HepG2 (cell line): ENCODE measurements at regions not wholly inside any gene's neighbourhood (a gene's known extent, or its start where the extent isn't known, plus 50 kb on each side); places are given as distances from the start of the nearest gene placed in this dataset.

ENCODE experiments used
- ATAC-seq: fragments of 200-7000 bp; cut with Tn5 transposase; 3 replicates; pipeline ENCODE4 v1.9.1; 2020; ENCODE audit warnings: mild to moderate bottlenecking, moderate library complexity
- BruUV-seq: library from RNA; stranded (reverse); fragments of 400-500 nt; replicated peaks from 2 replicates; lab custom pipeline; 2021; lab: Mats Ljungman, UMichigan
- CTCF ChIA-PET: fragments of 300-600 bp; formaldehyde crosslinking; extraction: SDS; loops from one replicate; lab custom pipeline; 2021; ENCODE audit warnings: low total read pairs, inconsistent platforms, low intra/inter-chr PET ratio; lab: Yijun Ruan, JAX
- POLR2A ChIA-PET: fragments of 350-600 bp; sonication (Branson Sonifier 250); formaldehyde crosslinking; loops from one replicate; lab custom pipeline; 2020; ENCODE audit warnings: antibody characterized with exemption, inconsistent platforms; lab: Yijun Ruan, JAX
- DNase-seq: peaks from one replicate; pipeline ENCODE4 v3.0.0-alpha.2; 2015; ENCODE audit warnings: low spot score
- FAIRE-seq: peaks from 3 replicates; lab custom pipeline; 2011; peaks lifted over from hg19 to GRCh38; lab: Jason Lieb, UNC
- H2AFZ ChIP-seq: one replicate; pipeline ENCODE4 v1.6.1; 2011; ENCODE audit warnings: low read length, inconsistent platforms
- H3K27ac ChIP-seq: fragments of 300-600 bp; 3 replicates; pipeline ENCODE4 v1.8.0; 2011; ENCODE audit warnings: mixed run types, mild to moderate bottlenecking, mixed read lengths, low read length, inconsistent platforms; ENCODE audit not compliant: insufficient read depth; ENCODE audit errors: extremely low read length
- H3K27me3 ChIP-seq, 2 experiments: fragments of 200-600 bp in 1 of 2; 2 replicates in 1 of 2; 3 replicates in 1 of 2; pipeline versions ENCODE4 v1.6.0 to v1.8.0; 2011; ENCODE audit warnings: low read length in 2 of 2, mild to moderate bottlenecking in 2 of 2, moderate library complexity in 2 of 2, inconsistent platforms in 1 of 2; ENCODE audit not compliant: insufficient read depth in 2 of 2, control insufficient read depth in 1 of 2
- H3K36me3 ChIP-seq, 2 experiments: fragments of 200-600 bp in 1 of 2; replicated peaks in 1 of 2; 2 replicates in 1 of 2; 3 replicates in 1 of 2; pipeline versions ENCODE4 v1.5.1 to v1.8.0; 2011; ENCODE audit warnings: low read length in 2 of 2, inconsistent platforms in 1 of 2; ENCODE audit not compliant: insufficient read depth in 2 of 2, control insufficient read depth in 1 of 2
- H3K4me1 ChIP-seq: 2 replicates; pipeline ENCODE4 v1.5.1; 2012; ENCODE audit warnings: low read length, inconsistent platforms; ENCODE audit not compliant: insufficient read depth
- H3K4me2 ChIP-seq: 2 replicates; pipeline ENCODE4 v1.6.0; 2011; ENCODE audit warnings: low read depth, low read length, inconsistent platforms
- H3K4me3 ChIP-seq, 3 experiments: fragments of 200-600 bp in 1 of 3; sonication (generic), shearing (Covaris generic) in 1 of 3; replicated peaks in 1 of 3; 2 replicates each; pipeline ENCODE4 v1.5.1; 2011 to 2016; ENCODE audit warnings: low read length in 3 of 3, inconsistent platforms in 2 of 3, low read depth in 2 of 3, mild to moderate bottlenecking in 2 of 3, control low read depth in 1 of 3, mixed read lengths in 1 of 3; ENCODE audit not compliant: insufficient read depth in 1 of 3
- H3K79me2 ChIP-seq: one replicate; pipeline ENCODE4 v1.6.1; 2011; ENCODE audit warnings: low read length, inconsistent platforms; ENCODE audit not compliant: insufficient read depth
- H3K9ac ChIP-seq: 2 replicates; pipeline ENCODE4 v1.6.0; 2011; ENCODE audit warnings: mild to moderate bottlenecking, low read depth, low read length, inconsistent platforms; ENCODE audit not compliant: insufficient read depth
- H3K9me3 ChIP-seq: 2 replicates; pipeline ENCODE4 v1.5.1; 2012; ENCODE audit warnings: mild to moderate bottlenecking, low read length
- H4K20me1 ChIP-seq: 2 replicates; pipeline ENCODE4 v1.6.0; 2011; ENCODE audit warnings: inconsistent platforms, mild to moderate bottlenecking, low read length, moderate library complexity; ENCODE audit not compliant: insufficient read depth
- BRD4 ChIP-seq: sonication (generic); formaldehyde crosslinking; IDR thresholded peaks from 2 replicates; pipeline ENCODE4 v1.4.0; 2020; ENCODE audit warnings: missing genetic modification reagents
- FOXA1 ChIP-seq, 2 experiments: fragments of 450-650 bp in 1 of 2; sonication (generic) in 1 of 2; formaldehyde crosslinking in 1 of 2; IDR thresholded peaks; 2 replicates each; pipeline versions ENCODE4 v1.4.0 to v1.6.1; 2016 to 2020; ENCODE audit warnings: missing genetic modification reagents in 1 of 2
- NRL ChIP-seq: sonication (generic); formaldehyde crosslinking; IDR thresholded peaks from 2 replicates; pipeline ENCODE4 v1.5.0; 2020; ENCODE audit warnings: missing genetic modification reagents, mild to moderate bottlenecking, moderate library complexity, borderline replicate concordance
- POLR2A ChIP-seq, 2 experiments: IDR thresholded peaks; 2 replicates each; pipeline ENCODE4 v1.6.1; 2011; ENCODE audit warnings: low read depth in 2 of 2, low read length in 2 of 2, mild to moderate bottlenecking in 1 of 2, moderate library complexity in 1 of 2; ENCODE audit not compliant: insufficient read depth in 1 of 2
- RERE ChIP-seq: IDR thresholded peaks from 2 replicates; pipeline ENCODE4 v1.6.1; 2016; ENCODE audit warnings: low read depth, missing genetic modification reagents, missing compliant biosample characterization
- SRF ChIP-seq: IDR thresholded peaks from 2 replicates; pipeline ENCODE4 v1.6.1; 2011; ENCODE audit warnings: mild to moderate bottlenecking, low read depth, low read length, moderate library complexity
- U2AF1 ChIP-seq: fragments of 200-400 bp; formaldehyde crosslinking; optimal IDR thresholded peaks from 2 replicates; pipeline ENCODE3; 2017; ENCODE audit warnings: mild to moderate bottlenecking, low read depth, low read length
- ZBTB42 ChIP-seq: sonication (generic); formaldehyde crosslinking; IDR thresholded peaks from 2 replicates; pipeline ENCODE4 v1.5.0; 2020; ENCODE audit warnings: mild to moderate bottlenecking, missing genetic modification reagents
- ZNF136 ChIP-seq: sonication (generic); formaldehyde crosslinking; IDR thresholded peaks from 2 replicates; pipeline ENCODE4 v1.8.1; 2022; ENCODE audit warnings: low read depth, mild to moderate bottlenecking, moderate library complexity, missing genetic modification reagents
- WGBS: methylation state at CpG from one replicate; pipeline ENCODE4 v1.1.6; 2017; ENCODE audit warnings: low lambda C conversion rate; 5-methylcytosine and 5-hydroxymethylcytosine counted together
- in situ Hi-C: cut with HindIII; loops from 2 replicates; pipeline ENCODE4 v1.10.0; 2017; ENCODE audit warnings: low pct_unique_long_range_greater_than_20kb; ENCODE audit not compliant: extremely low pct_ligation_motif_present
- intact Hi-C: fragments of 100-400 bp; cut with micrococcal nuclease; formaldehyde crosslinking; loops from one replicate; pipeline ENCODE4 v1.10.0; 2022; ENCODE audit not compliant: unreplicated experiment
- TF ChIP-seq, protein P1 (sequence below): sonication (generic); formaldehyde crosslinking; IDR thresholded peaks from 2 replicates; pipeline ENCODE4 v1.8.1; 2023; ENCODE audit warnings: mild to moderate bottlenecking, inconsistent platforms, moderate library complexity, missing genetic modification reagents, borderline replicate concordance
- TF ChIP-seq, protein P2 (sequence below): sonication (generic); formaldehyde crosslinking; IDR thresholded peaks from 2 replicates; pipeline ENCODE4 v1.5.0; 2020; ENCODE audit warnings: mild to moderate bottlenecking, missing genetic modification reagents, moderate library complexity
- TF ChIP-seq, protein P3 (sequence below): sonication (generic); formaldehyde crosslinking; IDR thresholded peaks from 2 replicates; pipeline ENCODE4 v1.4.0; 2020; ENCODE audit warnings: mild to moderate bottlenecking, low read depth, missing genetic modification reagents

- no peak overlapping the region for H3K27ac ChIP-seq
- no peaks in the 10 kb centered on the region for H3K36me3 ChIP-seq
- H3K4me2 ChIP-seq, result no peak overlapping the region
- ChIA-PET CTCF (no interaction called here), POLR2A (no interaction called here)
- 9% methylated on average over 18 of the region's 19 CpGs for WGBS
- no peak overlapping the region for H3K4me3 ChIP-seq
- DNase-seq (no peak), ATAC-seq (peak; percentile 71), FAIRE-seq (no peak)
- no peak overlapping the region for H3K9ac ChIP-seq
- peaks cover 6 to 34% of the 10 kb centered on the region in 2 experiments for H3K27me3 ChIP-seq
- H2AFZ ChIP-seq, result no peak overlapping the region
- H3K9me3 ChIP-seq, result no peaks in the 10 kb centered on the region
- no peaks in the 10 kb centered on the region for H4K20me1 ChIP-seq
- BruUV-seq, result no TSS peak
- in situ Hi-C loops, result no loop called here
- H3K4me1 ChIP-seq, result no peaks in the 10 kb centered on the region
- intact Hi-C loops, result no loop called here
- no peaks in the 10 kb centered on the region for H3K79me2 ChIP-seq
- TF ChIP-seq, protein P1, sequence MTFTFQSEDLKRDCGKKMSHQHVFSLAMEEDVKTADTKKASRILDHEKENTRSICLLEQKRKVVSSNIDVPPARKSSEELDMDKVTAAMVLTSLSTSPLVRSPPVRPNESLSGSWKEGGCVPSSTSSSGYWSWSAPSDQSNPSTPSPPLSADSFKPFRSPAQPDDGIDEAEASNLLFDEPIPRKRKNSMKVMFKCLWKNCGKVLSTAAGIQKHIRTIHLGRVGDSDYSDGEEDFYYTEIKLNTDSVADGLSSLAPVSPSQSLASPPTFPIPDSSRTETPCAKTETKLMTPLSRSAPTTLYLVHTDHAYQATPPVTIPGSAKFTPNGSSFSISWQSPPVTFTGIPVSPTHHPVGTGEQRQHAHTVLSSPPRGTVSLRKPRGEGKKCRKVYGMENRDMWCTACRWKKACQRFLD, result no peak
- peak; percentile 87 for TF ChIP-seq SRF
- TF ChIP-seq, protein P2, sequence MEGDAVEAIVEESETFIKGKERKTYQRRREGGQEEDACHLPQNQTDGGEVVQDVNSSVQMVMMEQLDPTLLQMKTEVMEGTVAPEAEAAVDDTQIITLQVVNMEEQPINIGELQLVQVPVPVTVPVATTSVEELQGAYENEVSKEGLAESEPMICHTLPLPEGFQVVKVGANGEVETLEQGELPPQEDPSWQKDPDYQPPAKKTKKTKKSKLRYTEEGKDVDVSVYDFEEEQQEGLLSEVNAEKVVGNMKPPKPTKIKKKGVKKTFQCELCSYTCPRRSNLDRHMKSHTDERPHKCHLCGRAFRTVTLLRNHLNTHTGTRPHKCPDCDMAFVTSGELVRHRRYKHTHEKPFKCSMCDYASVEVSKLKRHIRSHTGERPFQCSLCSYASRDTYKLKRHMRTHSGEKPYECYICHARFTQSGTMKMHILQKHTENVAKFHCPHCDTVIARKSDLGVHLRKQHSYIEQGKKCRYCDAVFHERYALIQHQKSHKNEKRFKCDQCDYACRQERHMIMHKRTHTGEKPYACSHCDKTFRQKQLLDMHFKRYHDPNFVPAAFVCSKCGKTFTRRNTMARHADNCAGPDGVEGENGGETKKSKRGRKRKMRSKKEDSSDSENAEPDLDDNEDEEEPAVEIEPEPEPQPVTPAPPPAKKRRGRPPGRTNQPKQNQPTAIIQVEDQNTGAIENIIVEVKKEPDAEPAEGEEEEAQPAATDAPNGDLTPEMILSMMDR (CRISPR knock-in tag), result 0 out of 2 replicates have a peak, but pooled peaks have one; percentile 8
- no peak for TF ChIP-seq NRL
- TF ChIP-seq, protein P3, sequence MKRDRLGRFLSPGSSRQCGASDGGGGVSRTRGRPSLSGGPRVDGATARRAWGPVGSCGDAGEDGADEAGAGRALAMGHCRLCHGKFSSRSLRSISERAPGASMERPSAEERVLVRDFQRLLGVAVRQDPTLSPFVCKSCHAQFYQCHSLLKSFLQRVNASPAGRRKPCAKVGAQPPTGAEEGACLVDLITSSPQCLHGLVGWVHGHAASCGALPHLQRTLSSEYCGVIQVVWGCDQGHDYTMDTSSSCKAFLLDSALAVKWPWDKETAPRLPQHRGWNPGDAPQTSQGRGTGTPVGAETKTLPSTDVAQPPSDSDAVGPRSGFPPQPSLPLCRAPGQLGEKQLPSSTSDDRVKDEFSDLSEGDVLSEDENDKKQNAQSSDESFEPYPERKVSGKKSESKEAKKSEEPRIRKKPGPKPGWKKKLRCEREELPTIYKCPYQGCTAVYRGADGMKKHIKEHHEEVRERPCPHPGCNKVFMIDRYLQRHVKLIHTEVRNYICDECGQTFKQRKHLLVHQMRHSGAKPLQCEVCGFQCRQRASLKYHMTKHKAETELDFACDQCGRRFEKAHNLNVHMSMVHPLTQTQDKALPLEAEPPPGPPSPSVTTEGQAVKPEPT (CRISPR knock-in tag), result no peak
- TF ChIP-seq ZBTB42 (CRISPR knock-in tag), result no peak
- TF ChIP-seq RERE (CRISPR knock-in tag), result no peak
- no peak for TF ChIP-seq POLR2A (IDR thresholded peaks at IDR 0.05; ENCODE audit: insufficient read depth in 1 of 2, low read depth in 2 of 2, low read length in 2 of 2)
- TF ChIP-seq ZNF136, result no peak
- TF ChIP-seq U2AF1, result no peak
- no peak for TF ChIP-seq FOXA1 (IDR thresholded peaks at IDR 0.05)
- TF ChIP-seq FOXA1 (CRISPR knock-in tag; IDR thresholded peaks at IDR 0.05), result no peak
- TF ChIP-seq BRD4 (CRISPR knock-in tag), result no peak
Measured at GRCh38 chr19:30209617-30210600, 162.3 kb upstream of the ZNF536 start.
